Peyer's patch (tissue), 4 donors: ENCODE measurements at regions not wholly inside any gene's neighbourhood (a gene's known extent, or its start where the extent isn't known, plus 50 kb on each side); places are given as distances from the start of the nearest gene placed in this dataset.

Experiments
- CTCF ChIP-seq, 6 experiments: fragments of 450-650 bp in 4 of 6; fragments of 200-600 bp in 2 of 6; sonication (generic) in 1 of 6; IDR thresholded peaks; one replicate each; pipeline ENCODE4 v1.5.1; 2017 to 2019; ENCODE audit warnings: antibody characterized with exemption in 6 of 6, mild to moderate bottlenecking in 3 of 6, moderate library complexity in 1 of 6
- POLR2A ChIP-seq, 2 donors: fragments of 450-650 bp; IDR thresholded peaks; one replicate each; pipeline ENCODE4 v1.5.1; 2017; ENCODE audit warnings: antibody characterized with exemption in 2 of 2, mild to moderate bottlenecking in 2 of 2, moderate library complexity in 2 of 2

GRCh38 chr22:48205161-48205560, 1442.7 kb downstream of the TBC1D22A start:
- TF ChIP-seq CTCF (IDR thresholded peaks at IDR 0.05): no peak
- no peak for TF ChIP-seq POLR2A (IDR thresholded peaks at IDR 0.05)
